ENCODE measurements at regions not wholly inside any gene's neighbourhood (a gene's known extent, or its start where the extent isn't known, plus 50 kb on each side); places are given as distances from the start of the nearest gene placed in this dataset.

DNA sequence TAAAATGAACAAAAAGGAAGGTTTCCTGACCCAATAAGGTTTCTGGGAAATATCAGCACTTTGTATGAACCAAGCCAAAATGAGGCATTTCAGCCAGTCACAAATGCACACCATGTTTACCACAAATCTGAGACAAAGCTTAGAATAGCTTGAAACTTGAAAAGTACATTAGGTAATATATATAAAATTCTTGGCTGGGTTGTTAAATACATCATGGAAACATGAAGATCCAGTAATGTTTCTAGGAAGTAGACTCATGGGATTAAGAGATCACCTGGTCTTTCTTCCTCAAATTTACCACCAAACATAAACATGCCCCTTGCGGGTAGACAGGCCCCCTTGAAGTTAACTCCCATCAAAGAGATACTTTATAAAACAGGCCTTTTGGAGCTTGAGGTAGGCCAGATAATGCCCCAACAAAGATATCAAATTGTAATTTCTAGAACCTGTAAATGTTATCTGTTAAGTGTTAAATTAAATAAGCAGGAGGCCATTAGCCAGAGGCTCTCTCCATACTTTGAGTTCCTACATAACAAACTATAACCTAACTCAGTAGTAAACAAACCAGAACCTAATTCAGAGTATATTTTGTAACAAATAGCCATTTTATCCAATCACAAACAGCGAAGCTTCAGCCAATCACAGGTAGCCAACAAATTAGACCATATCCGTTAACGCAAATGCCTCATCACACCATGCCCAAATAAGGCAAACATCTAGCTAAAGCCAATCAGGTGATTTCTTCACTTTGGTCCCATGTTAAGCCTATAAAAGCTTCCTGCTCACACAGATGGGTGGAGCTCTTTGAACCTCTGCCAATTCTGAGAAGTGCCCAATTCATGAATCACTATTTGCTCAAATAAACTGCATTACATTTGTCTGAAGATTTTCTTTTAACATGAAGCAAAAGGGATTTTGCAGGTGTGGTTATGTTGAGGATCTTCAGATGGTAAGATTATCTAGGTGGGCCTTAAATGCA lies 127.9 kb upstream of the TARS1 start:
- Histone ChIP-seq H3K36me3 (ENCODE audit: control insufficient read depth in 2 of 2, insufficient read depth in 2 of 2, low read length in 2 of 2) (no peaks in the 10 kb centered on the region), H3K4me1 (ENCODE audit: control insufficient read depth, insufficient read depth, low read length) (no peaks in the 10 kb centered on the region), H3K27ac (ENCODE audit: low read length) (no peak overlapping the region)

DNA sequence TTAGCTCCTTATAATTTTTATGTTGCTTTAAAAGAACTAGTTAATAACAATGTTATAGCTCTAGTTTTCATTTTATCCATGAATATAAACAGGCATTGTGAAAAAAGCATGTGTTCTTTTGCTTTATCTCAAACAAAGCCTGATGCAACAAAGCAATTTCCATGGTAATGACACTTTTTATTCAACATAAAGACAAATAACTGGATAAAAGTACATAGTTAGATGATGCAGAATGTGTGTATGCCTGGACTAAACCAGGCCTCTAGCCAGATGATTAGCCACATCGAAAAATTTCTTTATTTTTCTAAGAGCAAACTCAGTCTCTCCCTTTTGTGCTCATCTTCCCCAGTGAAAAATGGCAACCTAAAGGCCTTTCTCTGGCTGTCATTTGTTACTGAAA lies 125.6 kb upstream of the TARS1 start:
- Histone ChIP-seq H3K36me3 (ENCODE audit: control insufficient read depth in 2 of 2, insufficient read depth in 2 of 2, low read length in 2 of 2) (no peaks in the 10 kb centered on the region), H3K9me3 (ENCODE audit: control insufficient read depth in 2 of 2, low read length in 2 of 2) (no peaks in the 10 kb centered on the region), H3K9ac (ENCODE audit: low read length in 2 of 2) (no peak overlapping the region), H3K27me3 (ENCODE audit: control insufficient read depth in 1 of 2, insufficient read depth in 2 of 2, low read length in 2 of 2) (no peaks in the 10 kb centered on the region), H3K27ac (ENCODE audit: low read length) (no peak overlapping the region), H3K4me1 (ENCODE audit: control insufficient read depth, insufficient read depth, low read length) (no peaks in the 10 kb centered on the region), H3K4me3 (ENCODE audit: low read length in 2 of 2) (no peak overlapping the region)

More for the DNA sequence above, 127.9 kb upstream of the TARS1 start:
- Histone ChIP-seq H3K27me3 (ENCODE audit: control insufficient read depth in 1 of 2, insufficient read depth in 2 of 2, low read length in 2 of 2) (no peaks in the 10 kb centered on the region), H3K4me3 (ENCODE audit: low read length in 2 of 2) (no peak overlapping the region), H3K9me3 (ENCODE audit: control insufficient read depth in 2 of 2, low read length in 2 of 2) (no peaks in the 10 kb centered on the region), H3K9ac (ENCODE audit: low read length in 2 of 2) (no peak overlapping the region)

DNA sequence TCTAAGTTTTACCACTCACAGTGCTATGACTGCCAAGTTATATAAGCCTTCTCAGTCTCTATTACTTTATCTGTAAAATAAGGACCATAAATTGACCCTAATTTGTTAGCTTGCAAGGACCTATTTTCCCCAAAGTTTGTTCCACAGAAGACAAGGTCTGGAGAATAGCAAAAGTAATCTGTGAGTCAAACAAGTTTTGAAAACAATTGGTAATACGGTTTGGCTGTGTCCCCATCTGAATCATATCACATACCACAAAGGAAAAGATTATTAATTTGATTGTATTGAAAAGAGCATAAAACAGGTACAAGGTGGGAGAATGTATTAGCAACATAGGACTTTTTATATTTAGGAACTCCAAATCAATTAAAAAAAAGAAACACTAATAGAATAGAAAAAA lies 124.0 kb upstream of the TARS1 start:
- Histone ChIP-seq H3K36me3 (ENCODE audit: control insufficient read depth in 2 of 2, insufficient read depth in 2 of 2, low read length in 2 of 2) (no peaks in the 10 kb centered on the region), H3K27ac (ENCODE audit: low read length) (no peak overlapping the region)

DNA sequence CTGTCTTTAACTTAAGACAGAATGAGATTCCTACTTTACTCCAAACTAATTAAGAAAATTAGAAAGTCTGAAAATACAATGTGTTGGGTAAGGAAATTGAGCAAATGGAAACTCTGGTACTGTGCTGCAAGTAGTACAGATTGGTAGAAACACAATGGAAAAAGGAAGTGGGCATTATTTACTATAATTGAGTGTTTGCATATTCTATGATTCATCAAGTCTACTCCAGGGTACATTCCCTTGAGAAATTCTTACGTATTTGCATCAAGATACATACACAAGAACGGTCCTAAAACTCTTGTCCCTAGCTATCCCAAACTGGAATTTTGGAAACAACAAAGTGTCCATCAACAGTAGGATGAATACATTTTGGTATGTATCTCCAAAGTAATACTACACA lies 123.5 kb upstream of the TARS1 start:
- Histone ChIP-seq H3K27ac (ENCODE audit: low read length) (no peak overlapping the region), H3K36me3 (ENCODE audit: control insufficient read depth in 2 of 2, insufficient read depth in 2 of 2, low read length in 2 of 2) (no peaks in the 10 kb centered on the region), H3K9ac (ENCODE audit: low read length in 2 of 2) (no peak overlapping the region), H3K4me1 (ENCODE audit: control insufficient read depth, insufficient read depth, low read length) (no peaks in the 10 kb centered on the region), H3K27me3 (ENCODE audit: control insufficient read depth in 1 of 2, insufficient read depth in 2 of 2, low read length in 2 of 2) (no peaks in the 10 kb centered on the region), H3K9me3 (ENCODE audit: control insufficient read depth in 2 of 2, low read length in 2 of 2) (no peaks in the 10 kb centered on the region), H3K4me3 (ENCODE audit: low read length in 2 of 2) (no peak overlapping the region)

More for the DNA sequence above, 124.0 kb upstream of the TARS1 start:
- Histone ChIP-seq H3K4me3 (ENCODE audit: low read length in 2 of 2) (no peak overlapping the region), H3K9ac (ENCODE audit: low read length in 2 of 2) (no peak overlapping the region), H3K27me3 (ENCODE audit: control insufficient read depth in 1 of 2, insufficient read depth in 2 of 2, low read length in 2 of 2) (no peaks in the 10 kb centered on the region), H3K4me1 (ENCODE audit: control insufficient read depth, insufficient read depth, low read length) (no peaks in the 10 kb centered on the region), H3K9me3 (ENCODE audit: control insufficient read depth in 2 of 2, low read length in 2 of 2) (no peaks in the 10 kb centered on the region)

DNA sequence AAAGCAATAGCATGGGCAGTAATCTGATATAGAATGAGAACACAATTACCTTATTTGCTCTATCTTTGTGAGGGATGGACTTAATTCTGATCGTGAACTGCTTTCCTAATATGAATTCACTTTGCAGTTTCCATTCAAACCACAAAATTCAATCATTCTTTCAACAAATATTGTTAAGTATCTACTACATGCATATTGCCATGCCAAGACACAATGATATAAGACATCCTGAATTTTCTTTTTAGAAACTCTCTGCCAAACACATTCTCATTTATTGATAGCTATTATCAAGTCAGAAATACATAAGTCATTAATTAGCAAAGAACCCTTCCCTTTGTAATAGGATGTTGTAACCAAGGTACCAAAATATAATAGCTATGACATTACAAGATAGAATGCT lies 121.6 kb upstream of the TARS1 start:
- Histone ChIP-seq H3K27ac (ENCODE audit: low read length) (no peak overlapping the region), H3K36me3 (ENCODE audit: control insufficient read depth in 2 of 2, insufficient read depth in 2 of 2, low read length in 2 of 2) (no peaks in the 10 kb centered on the region), H3K9ac (ENCODE audit: low read length in 2 of 2) (no peak overlapping the region), H3K27me3 (ENCODE audit: control insufficient read depth in 1 of 2, insufficient read depth in 2 of 2, low read length in 2 of 2) (no peaks in the 10 kb centered on the region), H3K4me3 (ENCODE audit: low read length in 2 of 2) (no peak overlapping the region), H3K4me1 (ENCODE audit: control insufficient read depth, insufficient read depth, low read length) (no peaks in the 10 kb centered on the region), H3K9me3 (ENCODE audit: control insufficient read depth in 2 of 2, low read length in 2 of 2) (no peaks in the 10 kb centered on the region)

DNA sequence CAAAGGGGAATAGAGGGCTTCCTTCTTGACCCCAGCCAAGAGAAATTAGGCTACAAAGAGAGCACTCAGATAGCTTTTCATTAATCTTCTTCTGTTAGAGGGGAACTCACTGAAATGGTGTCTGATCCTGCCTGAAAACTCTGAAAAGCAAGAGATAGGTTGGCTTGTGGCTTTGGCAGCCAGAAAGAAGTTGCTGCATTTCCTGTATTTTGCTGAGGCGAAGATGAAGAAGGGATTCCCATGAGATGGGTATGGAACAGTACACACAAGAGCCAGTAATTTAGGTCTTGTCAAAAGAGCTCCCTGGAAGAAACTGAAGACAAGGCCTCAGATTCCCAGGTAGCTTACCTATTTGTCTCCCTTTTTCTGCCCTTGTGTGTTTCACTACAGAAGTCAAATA lies 120.9 kb upstream of the TARS1 start:
- Histone ChIP-seq H3K9me3 (ENCODE audit: control insufficient read depth in 2 of 2, low read length in 2 of 2) (no peaks in the 10 kb centered on the region), H3K36me3 (ENCODE audit: control insufficient read depth in 2 of 2, insufficient read depth in 2 of 2, low read length in 2 of 2) (no peaks in the 10 kb centered on the region), H3K4me1 (ENCODE audit: control insufficient read depth, insufficient read depth, low read length) (peaks cover 4% of the 10 kb centered on the region), H3K9ac (ENCODE audit: low read length in 2 of 2) (no peak overlapping the region), H3K27ac (ENCODE audit: low read length) (peak overlapping the region; percentile 2), H3K27me3 (ENCODE audit: control insufficient read depth in 1 of 2, insufficient read depth in 2 of 2, low read length in 2 of 2) (no peaks in the 10 kb centered on the region), H3K4me3 (ENCODE audit: low read length in 2 of 2) (no peak overlapping the region)

DNA sequence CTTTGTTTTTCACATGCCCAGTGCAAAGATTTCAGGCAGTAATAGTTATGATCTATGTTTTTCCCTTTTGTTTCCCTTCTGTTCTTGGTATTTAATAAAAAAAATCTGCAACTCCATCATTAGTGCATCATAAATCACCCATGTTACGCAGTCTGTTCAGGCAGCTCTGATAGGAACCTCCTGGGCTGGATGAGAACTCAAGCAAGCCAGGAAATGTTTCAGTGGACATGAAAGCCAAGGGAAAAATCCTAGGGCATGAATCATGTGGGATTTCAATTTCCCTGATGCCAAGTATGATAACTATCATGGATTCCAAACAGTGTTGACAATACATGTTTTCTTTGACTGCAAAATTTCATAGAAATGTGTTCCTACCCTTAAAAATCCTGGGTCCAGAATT lies 119.7 kb upstream of the TARS1 start:
- H3K4me1 ChIP-seq (ENCODE audit: control insufficient read depth, insufficient read depth, low read length): peaks cover 4% of the 10 kb centered on the region
- H3K9ac ChIP-seq (ENCODE audit: low read length in 2 of 2): no peak overlapping the region
- no peaks in the 10 kb centered on the region for H3K9me3 ChIP-seq (ENCODE audit: control insufficient read depth in 2 of 2, low read length in 2 of 2)
- H3K4me3 ChIP-seq (ENCODE audit: low read length in 2 of 2): no peak overlapping the region
- H3K36me3 ChIP-seq (ENCODE audit: control insufficient read depth in 2 of 2, insufficient read depth in 2 of 2, low read length in 2 of 2): no peaks in the 10 kb centered on the region
- no peaks in the 10 kb centered on the region for H3K27me3 ChIP-seq (ENCODE audit: control insufficient read depth in 1 of 2, insufficient read depth in 2 of 2, low read length in 2 of 2)
- H3K27ac ChIP-seq (ENCODE audit: low read length): no peak overlapping the region

DNA sequence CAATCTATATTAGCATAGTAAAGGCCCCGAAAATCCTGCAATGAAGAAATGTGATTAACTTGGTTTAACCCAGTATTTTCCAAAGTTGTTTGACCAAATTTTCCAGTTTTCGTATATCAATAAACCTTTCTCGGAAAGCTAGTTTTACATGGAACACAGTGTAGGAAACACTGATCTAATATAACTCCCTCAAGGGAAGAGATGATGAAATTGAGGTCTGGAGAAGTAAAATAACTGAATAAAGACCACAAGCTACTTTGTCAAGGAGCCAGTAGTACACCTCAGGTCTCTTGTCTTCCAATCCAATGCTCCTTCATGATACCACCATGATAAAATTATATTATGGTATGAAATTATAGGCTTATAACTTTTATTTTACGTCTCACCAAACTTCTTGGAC lies 118.1 kb upstream of the TARS1 start:
- Histone ChIP-seq H3K9me3 (ENCODE audit: control insufficient read depth in 2 of 2, low read length in 2 of 2) (no peaks in the 10 kb centered on the region), H3K27ac (ENCODE audit: low read length) (no peak overlapping the region), H3K4me3 (ENCODE audit: low read length in 2 of 2) (no peak overlapping the region), H3K9ac (ENCODE audit: low read length in 2 of 2) (no peak overlapping the region), H3K4me1 (ENCODE audit: control insufficient read depth, insufficient read depth, low read length) (peaks cover 4% of the 10 kb centered on the region), H3K27me3 (ENCODE audit: control insufficient read depth in 1 of 2, insufficient read depth in 2 of 2, low read length in 2 of 2) (no peaks in the 10 kb centered on the region), H3K36me3 (ENCODE audit: control insufficient read depth in 2 of 2, insufficient read depth in 2 of 2, low read length in 2 of 2) (no peaks in the 10 kb centered on the region)

DNA sequence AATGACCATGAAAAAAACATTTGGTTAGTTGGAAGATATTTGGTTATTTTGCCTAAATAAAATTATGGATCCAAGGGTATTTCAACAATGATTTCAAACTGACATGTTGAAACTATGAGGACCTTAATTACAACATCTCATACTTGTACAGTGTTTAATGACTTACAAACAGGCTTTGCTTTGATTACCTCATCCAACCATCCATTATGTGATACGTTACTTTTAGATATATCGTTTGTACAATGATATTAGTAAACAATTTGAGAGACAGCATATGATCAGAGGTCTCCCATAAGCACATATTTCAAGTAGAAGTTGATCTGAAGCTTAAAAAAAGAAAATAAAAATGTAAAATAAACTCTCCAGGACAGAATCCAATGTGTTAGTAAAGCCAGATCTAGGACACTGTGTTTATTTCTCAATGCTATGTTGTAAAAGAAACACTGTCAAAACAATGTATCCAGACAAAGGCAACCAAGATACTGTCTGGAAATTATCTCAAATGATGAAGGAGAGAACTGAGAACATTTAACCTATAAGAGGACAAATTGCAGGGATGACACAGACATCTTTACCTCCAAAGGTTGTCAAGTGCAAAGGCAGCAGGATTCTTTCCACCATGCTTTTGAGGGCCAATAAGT lies 116.0 kb upstream of the TARS1 start:
- H3K27me3 ChIP-seq (ENCODE audit: control insufficient read depth in 1 of 2, insufficient read depth in 2 of 2, low read length in 2 of 2): no peaks in the 10 kb centered on the region
- H3K36me3 ChIP-seq (ENCODE audit: control insufficient read depth in 2 of 2, insufficient read depth in 2 of 2, low read length in 2 of 2): no peaks in the 10 kb centered on the region
- H3K9ac ChIP-seq (ENCODE audit: low read length in 2 of 2): no peak overlapping the region
- no peak overlapping the region for H3K4me3 ChIP-seq (ENCODE audit: low read length in 2 of 2)
- peak overlapping the region; percentile 59 for H3K27ac ChIP-seq (ENCODE audit: low read length)
- H3K9me3 ChIP-seq (ENCODE audit: control insufficient read depth in 2 of 2, low read length in 2 of 2): no peaks in the 10 kb centered on the region
- peaks cover 10% of the 10 kb centered on the region for H3K4me1 ChIP-seq (ENCODE audit: control insufficient read depth, insufficient read depth, low read length)

DNA sequence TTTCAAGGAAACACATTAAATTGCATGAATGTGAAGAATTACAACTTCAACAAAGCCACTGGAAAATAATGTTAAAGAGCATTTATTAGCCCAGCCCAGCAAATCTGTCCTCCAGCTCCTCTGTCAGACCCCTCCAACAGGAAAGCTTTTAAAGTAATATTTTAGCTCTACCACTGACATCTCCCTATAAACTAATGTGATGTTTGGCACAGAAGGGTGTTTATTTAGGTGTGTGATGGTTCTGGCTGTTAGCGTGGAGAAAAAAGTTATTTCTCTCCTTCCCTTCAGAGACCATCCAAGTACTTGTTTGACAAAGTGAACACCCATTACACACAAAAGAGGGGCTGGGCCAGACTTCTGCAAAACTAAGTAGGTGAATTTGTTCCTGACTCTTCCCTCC lies 111.9 kb upstream of the TARS1 start:
- Histone ChIP-seq H3K36me3 (ENCODE audit: control insufficient read depth in 2 of 2, insufficient read depth in 2 of 2, low read length in 2 of 2) (no peaks in the 10 kb centered on the region), H3K27me3 (ENCODE audit: control insufficient read depth in 1 of 2, insufficient read depth in 2 of 2, low read length in 2 of 2) (no peaks in the 10 kb centered on the region), H3K4me1 (ENCODE audit: control insufficient read depth, insufficient read depth, low read length) (peaks cover 10% of the 10 kb centered on the region), H3K9me3 (ENCODE audit: control insufficient read depth in 2 of 2, low read length in 2 of 2) (no peaks in the 10 kb centered on the region), H3K27ac (ENCODE audit: low read length) (peak overlapping the region; percentile 46), H3K4me3 (ENCODE audit: low read length in 2 of 2) (no peak overlapping the region), H3K9ac (ENCODE audit: low read length in 2 of 2) (no peak overlapping the region)

DNA sequence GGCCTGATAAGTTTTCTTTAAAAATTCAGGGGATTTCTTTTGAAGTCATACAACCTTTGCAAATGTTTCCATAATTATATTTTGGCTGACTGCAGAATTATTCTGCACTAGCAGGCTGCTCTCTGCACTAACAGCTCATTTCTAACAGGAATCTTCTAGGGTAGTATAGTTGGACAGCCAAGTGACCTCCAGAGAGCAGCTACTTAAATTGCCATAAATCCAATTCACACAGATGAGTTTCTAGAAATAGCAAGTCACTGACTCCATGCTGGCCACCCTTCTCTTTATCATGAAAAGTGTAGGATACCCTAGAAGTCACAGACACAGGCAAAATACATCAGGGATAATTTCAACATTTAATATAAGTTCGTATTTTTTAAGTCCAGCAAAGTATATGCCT lies 110.9 kb upstream of the TARS1 start:
- Histone ChIP-seq H3K9me3 (ENCODE audit: control insufficient read depth in 2 of 2, low read length in 2 of 2) (no peaks in the 10 kb centered on the region), H3K36me3 (ENCODE audit: control insufficient read depth in 2 of 2, insufficient read depth in 2 of 2, low read length in 2 of 2) (no peaks in the 10 kb centered on the region), H3K9ac (ENCODE audit: low read length in 2 of 2) (no peak overlapping the region), H3K27me3 (ENCODE audit: control insufficient read depth in 1 of 2, insufficient read depth in 2 of 2, low read length in 2 of 2) (no peaks in the 10 kb centered on the region), H3K27ac (ENCODE audit: low read length) (no peak overlapping the region), H3K4me1 (ENCODE audit: control insufficient read depth, insufficient read depth, low read length) (peaks cover 6% of the 10 kb centered on the region), H3K4me3 (ENCODE audit: low read length in 2 of 2) (no peak overlapping the region)
